Thymus (tissue), 11 donors: ENCODE measurements at regions not wholly inside any gene's neighbourhood (a gene's known extent, or its start where the extent isn't known, plus 50 kb on each side); places are given as distances from the start of the nearest gene placed in this dataset.

ENCODE experiments used
- DNase-seq, 9 donors: peaks; one replicate each; pipeline ENCODE4 v3.0.0-alpha.2; 2013; ENCODE audit warnings: low spot score in 9 of 9, low read depth in 6 of 9, missing footprints in 1 of 9
- H3K27ac ChIP-seq, 2 donors: one replicate each; pipeline ENCODE4 v1.5.1; 2013; ENCODE audit warnings: control low read depth in 1 of 2, low read depth in 1 of 2, low read length in 1 of 2, mild to moderate bottlenecking in 1 of 2, moderate library complexity in 1 of 2
- H3K27me3 ChIP-seq, 2 donors: one replicate each; pipeline ENCODE4 v1.5.1; 2013; ENCODE audit warnings: low read length in 1 of 2; ENCODE audit not compliant: control insufficient read depth in 2 of 2, insufficient read depth in 1 of 2
- H3K36me3 ChIP-seq, 2 donors: one replicate each; pipeline ENCODE4 v1.5.1; 2013; ENCODE audit warnings: low read length in 1 of 2, mild to moderate bottlenecking in 1 of 2, moderate library complexity in 1 of 2; ENCODE audit not compliant: control insufficient read depth in 2 of 2, insufficient read depth in 2 of 2
- H3K4me1 ChIP-seq, 2 donors: one replicate each; pipeline ENCODE4 v1.5.1; 2013; ENCODE audit warnings: low read length in 2 of 2; ENCODE audit not compliant: control insufficient read depth in 2 of 2, insufficient read depth in 2 of 2
- H3K4me3 ChIP-seq, 2 donors: one replicate each; pipeline ENCODE4 v1.5.1; 2013; ENCODE audit warnings: low read length in 2 of 2, control low read depth in 1 of 2, mild to moderate bottlenecking in 1 of 2
- H3K9me3 ChIP-seq, 2 donors: one replicate each; pipeline ENCODE4 v1.5.1; 2013; ENCODE audit warnings: low read length in 1 of 2, mild to moderate bottlenecking in 1 of 2; ENCODE audit not compliant: control insufficient read depth in 2 of 2, insufficient read depth in 1 of 2
- WGBS: extraction: QIAGEN DNeasy Blood & Tissue Kit; methylation state at CpG from one replicate; pipeline ENCODE4 v1.1.7; 2013; 5-methylcytosine and 5-hydroxymethylcytosine counted together
- donor health status: healthy.

- Histone ChIP-seq H3K36me3 (peaks cover 4 to 6% of the 10 kb centered on the region in 2 donors), H3K9me3 (peaks cover 1 to 6% of the 10 kb centered on the region in 2 donors), H3K4me1 (peaks cover 38 to 89% of the 10 kb centered on the region in 2 donors), H3K27ac (peak overlapping the region in 1 of 2 donors; percentile 87), H3K4me3 (no peak overlapping the region), H3K27me3 (no peaks in the 10 kb centered on the region)
- peak in 1 of 9 donors; percentile 8 for DNase-seq
- WGBS, result 82% methylated on average over 16 of the region's 16 CpGs
These were observed 65.2 kb upstream of the RPH3AL start for GRCh38 chr17:417691-418420.

- 31% methylated on average over 23 of the region's 23 CpGs for WGBS
- DNase-seq, result peak in 4 of 9 donors; percentile 48 to 86 (median 69)
- Histone ChIP-seq H3K9me3 (peaks cover 1 to 6% of the 10 kb centered on the region in 2 donors), H3K4me3 (peak overlapping the region; percentile 1 to 21), H3K36me3 (peaks cover 4 to 10% of the 10 kb centered on the region in 2 donors), H3K27me3 (no peaks in the 10 kb centered on the region), H3K4me1 (peaks cover 51 to 95% of the 10 kb centered on the region in 2 donors), H3K27ac (peak overlapping the region; percentile 22 to 87)
These were observed 63.9 kb upstream of the RPH3AL start for GRCh38 chr17:416293-417206.

- no peaks in the 10 kb centered on the region for H3K27me3 ChIP-seq
- peaks cover 55 to 89% of the 10 kb centered on the region in 2 donors for H3K4me1 ChIP-seq
- H3K9me3 ChIP-seq, result peaks cover 0 to 1% of the 10 kb centered on the region in 2 donors
- 17% methylated on average over 25 of the region's 25 CpGs for WGBS
- H3K36me3 ChIP-seq, result peaks cover 4 to 10% of the 10 kb centered on the region in 2 donors
- peak in 2 of 9 donors; percentile 20 to 51 for DNase-seq
- H3K4me3 ChIP-seq, result peak overlapping the region; percentile 24 to 27
- peak overlapping the region; percentile 84 to 95 for H3K27ac ChIP-seq
These were observed 61.2 kb upstream of the RPH3AL start for GRCh38 chr17:413706-414380.

- DNase-seq, result peak in 2 of 9 donors; percentile 38 to 66
- Histone ChIP-seq H3K4me3 (peak overlapping the region; percentile 15 to 19), H3K27me3 (no peaks in the 10 kb centered on the region), H3K4me1 (peaks cover 47 to 80% of the 10 kb centered on the region in 2 donors), H3K36me3 (peaks cover 4 to 10% of the 10 kb centered on the region in 2 donors), H3K9me3 (peaks cover 0 to 1% of the 10 kb centered on the region in 2 donors), H3K27ac (peak overlapping the region; percentile 3 to 95)
- WGBS, result 22% methylated on average over 10 of the region's 10 CpGs
These were observed 60.4 kb upstream of the RPH3AL start for GRCh38 chr17:413016-413350.

- H3K36me3 ChIP-seq, result peaks cover 4 to 10% of the 10 kb centered on the region in 2 donors
- H3K4me1 ChIP-seq, result peaks cover 41 to 74% of the 10 kb centered on the region in 2 donors
- peak overlapping the region; percentile 58 to 95 for H3K27ac ChIP-seq
- peak in 7 of 9 donors; percentile 70 to 90 (median 76) for DNase-seq
- H3K9me3 ChIP-seq, result peaks cover 0 to 1% of the 10 kb centered on the region in 2 donors
- no peaks in the 10 kb centered on the region for H3K27me3 ChIP-seq
- whole genome bisulfite sequencing, result 32% methylated on average over 15 of the region's 15 CpGs
- H3K4me3 ChIP-seq, result peak overlapping the region; percentile 15 to 19
These were observed 59.8 kb upstream of the RPH3AL start for GRCh38 chr17:412211-413015.

- peaks cover 36 to 66% of the 10 kb centered on the region in 2 donors for H3K4me1 ChIP-seq
- peak overlapping the region; percentile 91 to 95 for H3K4me3 ChIP-seq
- peak in 2 of 9 donors; percentile 18 to 27 for DNase-seq
- no peaks in the 10 kb centered on the region for H3K27me3 ChIP-seq
- peaks cover 4 to 10% of the 10 kb centered on the region in 2 donors for H3K36me3 ChIP-seq
- H3K9me3 ChIP-seq, result peaks cover 0 to 1% of the 10 kb centered on the region in 2 donors
- WGBS, result 91% methylated on average over 12 of the region's 12 CpGs
- peak overlapping the region; percentile 43 to 95 for H3K27ac ChIP-seq
These were observed 59.0 kb upstream of the RPH3AL start for GRCh38 chr17:411421-412120.

GRCh38 chr17:410543-411401 is 58.2 kb upstream of the RPH3AL start:
- peak overlapping the region; percentile 91 to 95 for H3K4me3 ChIP-seq
- H3K27ac ChIP-seq, result peak overlapping the region; percentile 95 to 96
- no peaks in the 10 kb centered on the region for H3K27me3 ChIP-seq
- peaks cover 0 to 1% of the 10 kb centered on the region in 2 donors for H3K9me3 ChIP-seq
- WGBS, result 15% methylated on average over 27 of the region's 27 CpGs
- DNase-seq, result peak in 7 of 9 donors; percentile 56 to 90 (median 78)
- peaks cover 4 to 10% of the 10 kb centered on the region in 2 donors for H3K36me3 ChIP-seq
- peaks cover 31 to 58% of the 10 kb centered on the region in 2 donors for H3K4me1 ChIP-seq
